GM18873 (cell line): ENCODE measurements at regions not wholly inside any gene's neighbourhood (a gene's known extent, or its start where the extent isn't known, plus 50 kb on each side); places are given as distances from the start of the nearest gene placed in this dataset.

Experiments
- ATAC-seq: cut with Tn5 transposase; IDR thresholded peaks from one replicate; pipeline ENCODE4 v1.9.1; 2021; ENCODE audit warnings: mild to moderate bottlenecking, moderate library complexity, moderate number of reproducible peaks; ENCODE audit not compliant: unreplicated experiment, low FRiP score

DNA sequence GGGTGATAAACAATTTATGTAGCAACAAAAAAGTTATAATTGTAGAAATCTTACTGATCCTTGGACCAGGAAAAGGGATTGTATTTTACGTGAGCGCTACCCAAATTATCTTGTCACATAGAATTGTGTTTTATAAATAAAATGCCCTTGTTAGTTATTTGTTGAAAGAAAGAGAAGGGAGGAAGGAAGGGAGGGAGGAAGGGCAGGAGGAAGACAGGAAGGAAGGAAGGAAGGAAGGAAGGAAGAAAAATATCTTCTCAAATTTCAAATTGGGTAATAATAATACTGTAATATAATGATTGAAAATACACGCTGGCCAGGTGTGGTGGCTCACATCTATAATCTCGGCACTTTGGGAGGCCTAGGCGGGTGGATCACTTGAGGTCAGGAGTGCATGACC lies 206.2 kb upstream of the TLL1 start:
- ATAC-seq: no peak

DNA sequence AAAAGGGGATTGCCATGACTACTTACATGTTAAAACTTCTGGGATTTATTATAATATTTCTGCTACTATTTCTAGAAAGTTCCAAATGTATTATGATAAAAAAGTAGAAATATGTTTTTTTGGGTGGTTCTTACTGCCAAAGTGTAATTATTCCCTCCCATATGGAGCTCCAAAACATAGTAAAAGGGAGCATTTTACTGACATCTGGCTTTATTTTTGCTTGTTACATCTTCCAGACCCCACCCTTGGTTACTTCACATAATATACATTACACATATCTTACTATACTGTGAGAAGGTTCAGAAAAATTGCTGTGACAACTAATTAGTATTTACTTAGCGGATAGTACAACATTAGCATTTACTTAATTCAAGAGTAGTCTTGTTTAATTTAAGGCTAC lies 205.1 kb upstream of the TLL1 start:
- ATAC-seq: no peak

DNA sequence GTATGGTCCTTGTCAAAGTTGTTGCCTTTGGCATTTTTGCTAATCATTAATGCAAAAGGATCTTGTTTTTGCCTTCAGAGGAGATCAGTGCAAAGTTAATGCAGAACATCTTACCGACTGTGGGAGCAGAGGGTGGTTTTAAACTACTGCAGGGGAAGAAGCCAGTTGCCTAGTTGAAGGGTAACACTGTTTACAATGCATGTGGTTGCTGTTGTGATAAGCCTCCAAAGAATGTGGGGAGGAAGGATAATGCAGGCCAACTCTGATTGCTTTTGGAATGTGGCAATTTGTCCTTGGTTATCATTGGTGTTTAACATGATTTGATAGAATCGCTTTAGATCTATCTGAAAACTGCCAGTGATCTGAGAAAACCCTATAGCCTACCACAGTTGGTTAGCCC lies 204.3 kb upstream of the TLL1 start:
- ATAC-seq: no peak

DNA sequence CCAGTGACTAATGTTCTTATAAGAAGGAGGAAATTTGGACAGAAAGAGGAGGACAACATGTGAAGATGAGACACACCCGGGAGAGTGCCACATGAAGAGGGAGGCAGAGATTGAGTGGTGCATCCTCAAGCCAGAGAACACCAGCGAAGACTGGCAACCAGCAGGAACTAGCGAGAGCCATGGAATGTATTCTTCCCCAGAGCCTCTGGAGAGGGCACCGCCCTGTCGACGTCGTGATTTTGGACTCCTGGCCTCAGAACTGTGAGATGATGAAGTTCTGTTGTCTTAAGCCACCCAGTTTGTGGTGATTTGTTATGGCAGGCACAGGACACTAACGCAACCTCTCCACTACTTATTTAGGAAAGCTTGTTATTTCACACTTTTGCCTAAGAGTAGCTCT lies 196.0 kb upstream of the TLL1 start:
- no peak for ATAC-seq

DNA sequence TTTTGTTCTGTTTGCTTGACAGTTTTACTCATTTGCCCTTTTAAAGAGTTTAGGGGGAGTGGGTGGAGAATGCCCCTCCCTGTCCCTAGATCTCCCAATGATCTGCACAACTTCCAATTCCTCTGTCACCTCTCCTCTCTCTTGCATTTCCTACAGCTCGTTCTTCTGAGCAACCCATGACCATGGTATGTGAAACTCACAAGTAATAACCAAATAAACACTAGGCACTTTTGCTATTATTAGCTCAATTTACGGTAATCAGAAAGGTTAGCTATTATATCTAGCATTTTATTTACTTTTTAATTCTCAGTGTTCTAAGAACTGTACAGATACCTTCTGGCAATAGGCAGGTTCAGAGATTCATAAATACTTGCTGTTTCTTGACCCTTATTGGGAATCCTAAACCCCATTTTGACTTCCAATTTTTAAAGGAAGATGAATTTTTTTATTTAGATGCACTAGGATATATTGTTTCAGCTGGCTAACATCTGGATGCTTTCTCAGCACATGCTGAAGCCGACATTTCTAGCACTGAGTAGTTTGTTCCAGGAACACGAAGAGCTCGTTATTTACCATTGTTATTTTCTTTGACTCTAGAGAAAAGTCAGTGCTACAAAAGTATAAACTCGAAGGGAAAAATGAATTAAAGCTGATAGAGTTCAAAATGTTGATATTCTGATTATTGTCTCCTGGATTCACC lies 194.7 kb upstream of the TLL1 start:
- ATAC-seq: no peak

DNA sequence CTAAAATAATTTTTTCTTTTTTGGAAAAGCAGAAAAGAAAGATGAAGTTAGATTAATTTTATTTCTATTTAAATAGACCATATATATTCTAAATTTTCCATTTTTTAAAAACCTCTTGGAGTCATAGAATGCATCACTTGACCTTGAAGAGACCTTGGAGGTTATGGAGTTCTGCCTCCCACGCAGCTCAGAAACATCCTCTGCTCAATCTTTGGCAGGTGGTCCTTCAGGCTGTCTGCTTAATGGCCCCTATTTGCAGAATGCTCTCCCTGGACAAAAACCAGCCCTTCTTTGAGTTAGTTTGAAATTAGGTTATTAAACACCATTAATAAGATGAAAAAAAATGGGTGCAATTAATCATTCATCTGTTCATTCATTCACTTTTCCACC lies 194.1 kb upstream of the TLL1 start:
- ATAC-seq: no peak

DNA sequence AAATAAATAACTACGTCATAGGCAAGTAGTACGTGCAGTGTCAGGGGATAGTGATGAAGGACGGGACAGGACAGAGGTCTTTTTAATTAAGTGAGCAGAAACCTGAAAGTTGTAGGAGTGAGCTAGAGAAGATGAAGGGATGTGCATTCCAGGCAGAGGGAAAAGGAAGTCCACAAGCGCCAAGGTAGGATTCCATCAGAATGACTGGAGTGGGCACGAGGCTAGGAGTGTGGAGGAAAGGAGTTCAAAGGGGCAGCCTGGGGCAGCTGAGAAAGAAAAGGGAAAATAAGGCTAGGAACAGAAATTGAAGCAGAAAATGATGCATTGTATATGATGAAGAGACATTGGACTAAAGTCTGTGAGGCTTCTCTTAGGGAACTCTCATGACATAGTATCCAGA lies 192.2 kb upstream of the TLL1 start:
- ATAC-seq: no peak

DNA sequence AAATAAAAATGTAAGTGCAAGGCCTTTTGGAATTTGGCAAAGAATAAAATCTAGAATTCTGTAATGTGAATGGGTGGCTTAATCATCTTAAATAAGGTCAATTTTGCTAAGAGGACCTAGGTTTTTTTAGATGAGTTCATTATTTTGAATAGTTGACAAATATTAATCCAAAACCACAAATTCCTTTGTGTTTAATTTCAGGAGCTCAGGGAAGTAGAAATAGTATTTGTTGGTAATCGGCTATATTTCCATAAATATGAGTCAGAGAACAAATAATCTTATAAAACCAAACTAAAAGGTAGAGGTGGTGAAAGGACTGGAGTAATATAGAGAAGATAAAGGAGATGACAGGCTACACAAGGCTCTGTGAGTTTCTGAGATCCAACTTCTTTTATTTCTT lies 190.4 kb upstream of the TLL1 start:
- ATAC-seq: no peak

DNA sequence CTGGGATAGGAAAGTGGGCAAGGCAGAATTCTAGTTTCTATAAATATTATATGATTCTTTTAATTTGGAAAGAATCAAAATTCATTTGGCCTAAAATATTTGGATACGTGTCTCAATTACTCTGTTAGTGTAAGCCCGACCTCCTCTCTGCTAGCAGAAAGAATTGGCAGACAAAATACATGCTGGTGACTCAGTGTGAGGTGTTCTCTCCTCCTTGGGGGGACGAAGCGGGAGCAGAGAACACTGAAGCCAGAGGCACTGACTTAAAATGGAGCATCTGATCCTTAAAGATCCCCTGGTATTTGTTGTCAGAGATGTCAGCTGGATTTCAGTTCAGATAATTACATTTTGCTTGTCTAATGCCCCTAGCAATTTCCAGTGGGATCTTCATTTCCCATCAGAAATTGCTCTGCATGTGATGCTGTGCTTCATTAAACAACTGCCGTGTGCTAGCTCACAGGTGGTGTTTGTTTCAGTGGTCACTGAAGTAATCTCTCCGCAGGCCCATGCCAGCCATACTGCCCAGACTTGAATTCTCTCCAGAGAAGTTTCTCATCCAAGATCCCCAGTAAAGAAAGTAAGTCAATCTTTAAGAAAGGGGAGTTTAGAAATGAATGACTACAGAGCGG lies 188.7 kb upstream of the TLL1 start:
- no peak for ATAC-seq

DNA sequence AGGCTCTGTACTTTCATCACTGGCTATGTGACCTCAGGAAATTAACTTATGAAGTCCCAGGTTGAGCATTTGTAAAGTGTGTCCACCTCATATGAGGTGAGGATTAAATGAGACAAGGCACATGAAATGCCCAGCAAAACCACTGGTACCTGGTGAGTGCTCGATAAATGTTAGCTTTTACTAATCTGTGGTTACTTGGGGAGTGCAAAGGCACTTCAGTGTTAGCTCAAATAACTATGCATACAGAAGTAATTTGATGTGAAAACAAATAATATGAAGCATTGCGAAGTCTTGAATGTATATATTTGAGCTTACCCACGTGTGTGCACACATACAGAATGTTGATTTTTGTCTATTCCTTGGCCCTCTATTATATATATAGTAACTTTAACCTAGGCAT lies 186.3 kb upstream of the TLL1 start:
- no peak for ATAC-seq

DNA sequence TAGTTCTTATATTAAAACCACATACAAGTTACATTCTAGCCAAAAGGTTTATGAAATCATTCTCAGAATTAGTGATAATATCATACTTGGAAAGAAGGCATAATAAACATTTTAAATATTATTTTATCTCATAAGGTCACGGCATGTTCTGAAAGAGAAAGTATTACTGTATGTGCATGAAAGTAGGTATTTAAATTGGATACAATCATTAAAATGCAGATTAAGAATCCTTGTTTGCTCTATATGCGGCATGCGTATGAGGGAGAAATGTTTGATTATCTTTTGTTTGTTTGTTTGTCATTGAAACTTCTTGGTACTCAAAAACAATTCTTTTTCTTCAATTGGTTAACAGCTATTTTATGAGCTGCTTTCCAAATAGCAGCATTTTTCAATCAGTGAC lies 183.9 kb upstream of the TLL1 start:
- ATAC-seq: no peak

DNA sequence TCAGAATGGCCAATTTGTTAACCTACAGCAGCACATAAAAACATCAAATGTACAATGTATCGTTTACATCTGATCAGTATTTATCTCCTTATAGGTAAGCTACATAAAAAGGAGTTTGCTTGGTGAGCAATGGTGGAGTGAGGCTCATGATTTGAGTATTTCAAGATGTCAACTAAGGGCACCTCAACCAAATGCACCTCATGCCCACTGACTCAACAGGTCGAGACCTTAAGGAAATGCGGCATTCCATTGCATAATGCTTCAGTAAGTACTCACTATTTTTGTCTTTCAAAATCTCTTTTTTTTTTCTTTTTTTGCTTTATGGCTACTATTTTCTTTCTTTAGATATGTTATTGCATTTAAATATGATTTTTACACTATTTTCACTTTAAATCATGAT lies 181.0 kb upstream of the TLL1 start:
- ATAC-seq: no peak

DNA sequence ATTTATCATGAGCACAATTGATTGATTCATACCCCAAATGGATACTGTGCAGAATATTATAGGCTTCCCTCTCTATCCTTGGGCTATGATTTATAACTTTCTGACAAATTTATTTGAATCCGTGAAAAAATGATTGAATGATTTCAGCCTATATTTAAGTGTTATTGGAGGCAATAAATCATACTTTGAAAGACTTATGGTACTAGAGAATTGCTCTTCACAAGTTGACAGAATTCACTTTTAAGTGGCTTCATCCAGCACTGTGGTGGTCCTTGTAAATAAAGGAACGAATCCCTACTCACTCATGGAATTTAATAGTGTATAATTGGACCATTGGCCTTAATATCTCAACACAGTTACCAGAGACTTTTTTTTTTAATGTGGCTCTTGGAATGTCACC lies 174.8 kb upstream of the TLL1 start:
- no peak for ATAC-seq

DNA sequence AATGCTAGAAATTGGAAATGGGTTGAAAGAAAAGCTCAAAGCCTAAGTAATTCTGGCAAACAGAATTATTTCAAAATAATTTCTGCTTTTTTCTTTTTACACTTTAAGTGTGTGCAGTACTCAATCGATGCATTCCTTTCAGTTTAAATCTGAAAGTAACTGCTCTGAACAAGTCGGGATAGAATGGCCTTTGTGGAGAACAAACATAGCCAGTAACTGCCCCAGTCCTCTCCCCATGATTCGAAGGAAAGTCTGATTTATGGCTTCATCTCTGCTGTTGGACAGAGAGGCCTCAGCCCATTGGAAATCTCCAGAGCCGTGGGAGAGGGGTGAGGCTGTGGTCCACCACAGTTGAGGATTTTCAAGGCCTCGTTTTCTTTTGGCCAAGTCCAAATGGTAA lies 174.0 kb upstream of the TLL1 start:
- ATAC-seq: no peak

DNA sequence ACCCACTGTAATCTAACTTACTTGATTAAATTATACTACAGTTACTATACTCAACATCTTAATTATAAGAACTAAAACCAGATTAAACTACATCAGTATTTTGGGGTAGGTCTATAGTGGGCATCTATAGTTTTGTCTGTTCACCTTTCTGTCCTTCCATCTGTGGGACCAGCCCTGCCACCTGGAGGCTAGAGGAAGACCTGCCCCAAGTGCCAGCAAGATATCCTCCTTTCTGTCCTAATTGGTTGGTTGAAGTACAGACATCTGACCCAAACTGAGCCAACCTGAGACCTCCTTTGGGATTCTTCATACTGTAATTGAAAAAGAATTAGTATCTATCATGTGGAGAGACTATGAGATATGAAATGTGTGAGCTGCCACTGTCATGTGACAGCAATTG lies 172.2 kb upstream of the TLL1 start:
- ATAC-seq: no peak

DNA sequence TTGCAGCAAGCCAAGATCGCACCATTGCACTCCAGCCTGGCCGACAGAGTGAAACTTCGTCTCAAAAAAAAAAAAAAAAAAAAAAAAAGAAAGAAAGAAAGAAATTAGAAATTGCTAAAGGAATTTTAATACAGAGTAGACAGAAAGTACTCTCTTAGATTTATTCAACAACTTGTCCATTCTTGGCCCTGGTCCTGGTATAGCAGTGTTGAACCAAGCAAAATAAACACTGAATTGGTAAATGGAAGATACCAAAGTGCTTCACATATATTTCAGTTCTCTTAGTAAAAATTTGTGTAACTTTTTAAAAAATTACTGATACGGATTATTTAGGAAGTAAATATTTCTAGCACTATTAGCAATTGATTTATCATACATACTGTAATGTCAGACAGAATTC lies 165.9 kb upstream of the TLL1 start:
- no peak for ATAC-seq

DNA sequence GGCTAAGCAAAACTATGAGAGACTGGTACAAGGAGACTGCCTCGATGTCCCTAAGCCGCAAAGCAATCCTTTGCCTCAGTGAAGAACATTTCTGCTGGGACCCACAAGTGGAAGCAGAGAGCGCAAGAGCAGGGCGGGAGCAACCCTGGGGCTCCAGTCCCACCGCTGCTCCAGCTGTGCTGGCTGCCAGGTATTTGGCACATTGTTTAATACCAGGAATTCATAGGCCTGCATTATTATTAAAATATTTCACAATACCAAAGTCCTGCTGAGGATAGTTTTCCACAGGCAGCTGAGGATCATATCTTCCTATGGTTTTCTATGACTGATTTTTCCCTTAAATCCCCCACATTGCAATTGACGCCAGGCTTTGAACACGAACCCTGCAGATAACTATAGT lies 163.5 kb upstream of the TLL1 start:
- no peak for ATAC-seq

DNA sequence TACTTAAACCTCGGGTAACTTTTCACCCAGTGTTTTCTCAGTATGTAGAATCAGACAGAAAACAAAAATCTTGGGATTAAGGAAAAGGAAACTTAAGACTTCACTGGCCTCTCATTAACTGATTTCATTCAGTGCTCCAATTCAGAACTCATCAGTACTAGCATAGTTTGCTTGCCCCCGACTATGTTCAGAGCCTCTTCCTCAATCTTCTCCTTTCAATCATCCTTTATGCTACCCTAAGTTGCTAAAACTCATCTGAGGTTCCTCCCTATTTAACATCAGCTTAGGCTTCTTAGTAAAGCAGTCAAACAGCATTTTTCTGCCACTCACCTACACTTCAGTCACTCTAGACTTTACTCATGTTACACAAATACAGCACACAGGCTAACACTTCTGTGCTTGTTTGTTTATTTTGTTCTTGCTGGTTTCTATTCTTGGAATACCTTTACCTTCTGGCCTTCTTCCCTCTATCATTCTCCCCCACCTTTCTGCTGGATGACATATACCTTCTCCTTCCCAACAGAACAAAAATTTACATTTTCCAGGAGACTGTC lies 163.0 kb upstream of the TLL1 start:
- ATAC-seq: no peak

DNA sequence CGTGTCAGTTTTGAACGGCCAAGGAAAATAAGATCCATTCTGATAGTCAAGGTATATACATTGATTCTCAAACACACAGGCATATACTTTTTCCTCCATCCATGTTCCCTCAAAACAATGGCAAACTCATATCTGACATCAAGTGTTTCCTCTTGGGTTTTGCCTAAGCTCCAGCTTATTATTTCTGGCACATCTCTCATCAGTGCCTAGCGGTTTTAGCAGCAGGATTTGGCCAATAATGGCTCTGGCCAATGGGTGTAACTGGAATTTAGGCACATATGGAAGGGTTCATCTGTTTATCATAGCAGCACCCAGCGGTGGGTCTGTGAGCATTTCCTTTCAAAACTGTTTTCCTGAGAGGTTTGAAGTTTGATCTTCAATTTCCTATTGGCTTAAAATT lies 161.6 kb upstream of the TLL1 start:
- ATAC-seq: no peak

DNA sequence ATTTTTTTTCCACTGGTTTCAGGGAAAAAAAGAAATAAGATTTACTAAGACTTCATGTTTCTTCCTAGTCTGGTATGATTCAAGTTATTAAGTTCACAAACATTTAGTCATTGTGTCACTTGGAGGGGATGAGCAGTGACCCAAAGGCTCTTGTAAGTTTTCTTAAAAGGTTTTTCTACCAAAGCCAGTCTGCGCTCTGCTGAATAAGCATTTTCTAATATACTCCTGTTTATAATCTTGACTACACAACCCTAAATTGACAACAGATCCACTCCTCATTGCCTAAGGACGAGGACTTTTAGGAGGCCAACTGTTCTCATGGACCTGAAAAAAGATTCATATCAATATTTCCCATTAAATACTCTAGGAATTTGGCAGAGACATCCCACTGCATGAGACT lies 161.1 kb upstream of the TLL1 start:
- ATAC-seq: no peak

DNA sequence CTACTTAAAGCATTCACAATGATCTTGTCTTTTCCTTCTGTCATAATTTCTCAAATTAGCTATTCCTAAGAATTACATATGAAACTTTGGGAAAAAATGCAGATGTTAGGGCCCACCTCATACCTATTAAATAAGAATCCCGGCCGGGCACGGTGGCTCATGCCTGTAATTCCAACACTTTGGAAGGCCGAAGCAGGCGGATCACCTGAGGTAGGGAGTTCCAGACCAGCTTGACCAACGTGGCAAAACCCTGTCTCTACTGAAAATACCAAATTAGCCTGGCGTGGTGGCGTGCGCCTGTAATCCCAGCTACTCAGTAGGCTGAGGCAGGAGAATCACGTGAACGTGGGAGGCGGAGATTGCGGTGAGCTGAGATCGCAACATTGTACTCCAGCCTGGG lies 158.4 kb upstream of the TLL1 start:
- no peak for ATAC-seq

DNA sequence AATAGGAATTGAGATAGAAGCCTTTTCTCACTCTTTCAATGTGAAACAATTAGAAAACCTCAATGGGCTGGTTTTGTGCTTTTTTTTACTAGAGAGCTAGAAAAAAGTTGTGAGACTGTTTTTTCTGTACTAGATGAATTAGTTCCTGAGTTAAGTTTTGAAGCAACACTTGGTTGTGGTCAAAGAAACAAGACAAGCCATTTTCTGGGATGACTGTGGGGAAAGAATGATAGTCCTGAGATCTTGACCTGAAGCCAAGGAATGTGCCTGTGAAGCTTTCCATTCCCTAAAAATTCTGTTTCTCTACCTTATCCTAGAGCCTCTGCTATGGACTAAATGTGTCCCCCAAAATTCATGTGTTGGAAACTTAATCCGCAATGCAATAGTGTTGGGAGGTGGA lies 157.8 kb upstream of the TLL1 start:
- ATAC-seq: no peak
